Loucy (cell line): ENCODE measurements at regions not wholly inside any gene's neighbourhood (a gene's known extent, or its start where the extent isn't known, plus 50 kb on each side); places are given as distances from the start of the nearest gene placed in this dataset.

Experiments
- H2AFZ ChIP-seq: fragments of 200-600 bp; sonication (generic); 2 replicates; pipeline ENCODE4 v1.6.0; 2016; ENCODE audit warnings: antibody characterized with exemption, mild to moderate bottlenecking, low read length, moderate library complexity
- H3F3A ChIP-seq: fragments of 200-600 bp; 2 replicates; pipeline ENCODE4 v1.6.0; 2016; ENCODE audit warnings: antibody characterized with exemption, low read depth, mild to moderate bottlenecking
- H3K27me3 ChIP-seq: fragments of 200-600 bp; sonication (generic); 2 replicates; pipeline ENCODE4 v1.6.1; 2014; ENCODE audit warnings: low read length, mild to moderate bottlenecking; ENCODE audit not compliant: insufficient read depth, poor library complexity, severe bottlenecking
- H3K36me3 ChIP-seq: fragments of 200-600 bp; sonication (generic); 2 replicates; pipeline ENCODE4 v1.6.1; 2016; ENCODE audit warnings: low read length; ENCODE audit not compliant: insufficient read depth
- H3K4me1 ChIP-seq: fragments of 200-600 bp; sonication (generic); 2 replicates; pipeline ENCODE4 v1.5.1; 2014; ENCODE audit warnings: low read length, mild to moderate bottlenecking; ENCODE audit not compliant: insufficient read depth, poor library complexity, severe bottlenecking
- H3K4me2 ChIP-seq: fragments of 200-600 bp; sonication (generic); 2 replicates; pipeline ENCODE4 v1.6.0; 2014; ENCODE audit warnings: antibody characterized with exemption, low read length, low read depth, mild to moderate bottlenecking; ENCODE audit not compliant: poor library complexity, severe bottlenecking
- H3K4me3 ChIP-seq: fragments of 200-600 bp; sonication (generic); 2 replicates; pipeline ENCODE4 v1.5.1; 2014; ENCODE audit warnings: low read length, mild to moderate bottlenecking, mixed read lengths; ENCODE audit not compliant: poor library complexity, severe bottlenecking
- H3K79me2 ChIP-seq: fragments of 200-600 bp; sonication (generic); 2 replicates; pipeline ENCODE4 v1.6.1; 2014; ENCODE audit warnings: low read length; ENCODE audit not compliant: insufficient read depth
- H3K9ac ChIP-seq: fragments of 200-600 bp; sonication (generic); 2 replicates; pipeline ENCODE4 v1.6.0; 2014; ENCODE audit warnings: mild to moderate bottlenecking, low read depth, low read length, moderate library complexity; ENCODE audit not compliant: poor library complexity, severe bottlenecking
- H3K9me2 ChIP-seq: fragments of 200-600 bp; sonication (generic); replicated peaks from 2 replicates; pipeline ENCODE4 v1.6.1; 2016; ENCODE audit warnings: low read depth, low read length, mixed read lengths
- H3K9me3 ChIP-seq: fragments of 200-600 bp; sonication (generic); 2 replicates; pipeline ENCODE4 v1.6.1; 2014; ENCODE audit warnings: mild to moderate bottlenecking, antibody characterized with exemption, low read length, low read depth; ENCODE audit not compliant: insufficient read depth
- H4K20me1 ChIP-seq: fragments of 200-600 bp; sonication (generic); 2 replicates; pipeline ENCODE4 v1.6.0; 2014; ENCODE audit warnings: antibody characterized with exemption, low read length, mild to moderate bottlenecking; ENCODE audit not compliant: insufficient read depth, poor library complexity, severe bottlenecking
- EZH2phosphoT487 ChIP-seq: fragments of 200-600 bp; IDR thresholded peaks from 2 replicates; pipeline ENCODE4 v1.6.1; 2018; ENCODE audit warnings: antibody characterized with exemption, mild to moderate bottlenecking, moderate library complexity, borderline replicate concordance
- TF ChIP-seq, protein P1 (sequence below): fragments of 200-600 bp; sonication (generic); conservative IDR thresholded peaks from 2 replicates; pipeline ENCODE4 v1.5.1; 2014; ENCODE audit warnings: mild to moderate bottlenecking, antibody characterized with exemption, low read length

DNA sequence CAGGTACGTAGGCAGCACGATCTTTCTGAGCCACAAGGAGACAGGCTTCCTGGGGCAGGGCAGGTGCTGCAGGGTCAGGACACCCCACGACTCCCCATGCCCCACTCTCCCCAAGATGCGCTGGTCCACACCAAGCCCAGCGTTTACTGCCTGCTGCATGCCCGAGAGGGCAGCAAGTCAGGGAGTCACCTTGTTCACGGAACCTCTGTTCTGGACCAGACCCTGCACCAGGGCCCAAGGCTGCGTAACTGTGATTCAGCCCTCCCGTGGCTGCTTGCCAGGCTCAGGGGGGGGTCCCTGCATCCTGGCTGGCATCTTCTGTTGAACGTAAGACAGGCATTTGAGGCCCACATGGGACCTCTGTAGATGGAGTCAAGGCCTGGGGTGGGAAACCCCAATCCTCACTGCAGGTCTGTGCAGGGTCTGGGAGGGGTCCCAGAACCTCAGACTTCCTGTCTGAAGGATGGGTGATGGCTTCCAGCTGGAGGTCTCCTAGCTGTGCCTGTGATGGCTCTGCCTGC is 228.6 kb upstream of the RTL1 start:
- no peak overlapping the region for H3K4me3 ChIP-seq

DNA sequence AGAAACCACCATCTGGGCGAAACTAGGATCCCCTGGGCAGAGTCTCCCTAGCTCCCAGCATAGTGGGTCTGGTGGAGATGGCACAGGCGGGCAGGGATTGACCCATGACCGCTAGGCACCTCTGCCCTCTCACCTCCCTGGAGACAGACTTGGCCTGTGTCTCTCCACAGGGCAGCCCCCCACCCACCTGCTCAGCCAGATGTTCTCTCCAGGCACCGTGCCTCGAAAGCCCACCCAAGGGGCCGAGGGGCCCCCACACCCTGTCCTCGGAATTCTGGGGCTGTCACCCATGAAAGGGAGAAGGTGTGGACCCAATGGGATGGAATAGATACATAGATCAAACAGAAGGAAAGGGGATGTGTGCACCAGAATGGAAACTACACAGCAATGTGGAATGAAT is 229.1 kb upstream of the RTL1 start:
- Histone ChIP-seq H3K4me3 (no peak overlapping the region), H3K36me3 (no peaks in the 10 kb centered on the region), H2AFZ (no peak overlapping the region), H3K9me3 (no peaks in the 10 kb centered on the region), H4K20me1 (no peaks in the 10 kb centered on the region), H3K4me2 (no peak overlapping the region), H3K27me3 (no peaks in the 10 kb centered on the region), H3K79me2 (no peaks in the 10 kb centered on the region), H3K9me2 (no peaks in the 10 kb centered on the region), H3K4me1 (peaks cover 76% of the 10 kb centered on the region), H3K9ac (no peak overlapping the region), H3F3A (peaks cover 7% of the 10 kb centered on the region)
- TF ChIP-seq, protein P1, sequence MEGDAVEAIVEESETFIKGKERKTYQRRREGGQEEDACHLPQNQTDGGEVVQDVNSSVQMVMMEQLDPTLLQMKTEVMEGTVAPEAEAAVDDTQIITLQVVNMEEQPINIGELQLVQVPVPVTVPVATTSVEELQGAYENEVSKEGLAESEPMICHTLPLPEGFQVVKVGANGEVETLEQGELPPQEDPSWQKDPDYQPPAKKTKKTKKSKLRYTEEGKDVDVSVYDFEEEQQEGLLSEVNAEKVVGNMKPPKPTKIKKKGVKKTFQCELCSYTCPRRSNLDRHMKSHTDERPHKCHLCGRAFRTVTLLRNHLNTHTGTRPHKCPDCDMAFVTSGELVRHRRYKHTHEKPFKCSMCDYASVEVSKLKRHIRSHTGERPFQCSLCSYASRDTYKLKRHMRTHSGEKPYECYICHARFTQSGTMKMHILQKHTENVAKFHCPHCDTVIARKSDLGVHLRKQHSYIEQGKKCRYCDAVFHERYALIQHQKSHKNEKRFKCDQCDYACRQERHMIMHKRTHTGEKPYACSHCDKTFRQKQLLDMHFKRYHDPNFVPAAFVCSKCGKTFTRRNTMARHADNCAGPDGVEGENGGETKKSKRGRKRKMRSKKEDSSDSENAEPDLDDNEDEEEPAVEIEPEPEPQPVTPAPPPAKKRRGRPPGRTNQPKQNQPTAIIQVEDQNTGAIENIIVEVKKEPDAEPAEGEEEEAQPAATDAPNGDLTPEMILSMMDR = no peak
- TF ChIP-seq EZH2phosphoT487 = no peak

More for the DNA sequence above, 228.6 kb upstream of the RTL1 start:
- no peaks in the 10 kb centered on the region for H4K20me1 ChIP-seq
- no peaks in the 10 kb centered on the region for H3K9me2 ChIP-seq
- H2AFZ ChIP-seq = no peak overlapping the region
- H3K36me3 ChIP-seq = no peaks in the 10 kb centered on the region
- no peaks in the 10 kb centered on the region for H3K79me2 ChIP-seq
- H3K27me3 ChIP-seq = no peaks in the 10 kb centered on the region
- H3F3A ChIP-seq = peaks cover 7% of the 10 kb centered on the region
- no peaks in the 10 kb centered on the region for H3K9me3 ChIP-seq
- no peak overlapping the region for H3K9ac ChIP-seq
- TF ChIP-seq, protein P1 = no peak
- TF ChIP-seq EZH2phosphoT487 = no peak
- peaks cover 73% of the 10 kb centered on the region for H3K4me1 ChIP-seq
- H3K4me2 ChIP-seq = no peak overlapping the region

DNA sequence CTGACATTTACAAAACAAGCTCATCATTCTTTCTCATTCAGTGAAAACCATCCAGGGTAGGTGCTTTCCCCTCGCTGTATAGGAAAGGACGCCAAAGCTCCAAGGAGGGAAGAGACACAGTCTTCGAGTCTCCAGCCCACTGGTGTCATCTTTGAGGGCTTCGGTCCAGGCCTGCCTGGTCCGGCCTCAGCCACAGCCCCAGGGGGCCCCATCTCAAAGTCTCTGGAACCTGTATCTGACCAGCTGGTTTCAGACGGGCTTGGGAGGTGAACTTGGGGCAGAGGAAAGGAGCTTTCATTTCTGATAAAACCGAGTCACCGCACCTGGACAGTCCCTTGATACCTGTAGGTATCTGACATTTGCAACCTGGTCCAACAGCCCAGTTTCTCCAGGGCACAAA is 229.5 kb upstream of the RTL1 start:
- no peaks in the 10 kb centered on the region for H3K27me3 ChIP-seq
- no peak overlapping the region for H3K4me3 ChIP-seq
- H4K20me1 ChIP-seq = no peaks in the 10 kb centered on the region
- H3K79me2 ChIP-seq = no peaks in the 10 kb centered on the region
- H3K4me2 ChIP-seq = no peak overlapping the region
- no peaks in the 10 kb centered on the region for H3K36me3 ChIP-seq
- H2AFZ ChIP-seq = no peak overlapping the region
- no peaks in the 10 kb centered on the region for H3K9me3 ChIP-seq
- peaks cover 7% of the 10 kb centered on the region for H3F3A ChIP-seq
- H3K9ac ChIP-seq = no peak overlapping the region
- H3K4me1 ChIP-seq = peaks cover 76% of the 10 kb centered on the region
- TF ChIP-seq EZH2phosphoT487 = no peak
- TF ChIP-seq, protein P1 = no peak
- H3K9me2 ChIP-seq = no peaks in the 10 kb centered on the region
